Panc1 (cell line): ENCODE measurements at regions not wholly inside any gene's neighbourhood (a gene's known extent, or its start where the extent isn't known, plus 50 kb on each side); places are given as distances from the start of the nearest gene placed in this dataset.

Experiments
- ATAC-seq: fragments of 200-7000 bp; cut with Tn5 transposase; 2 replicates; pipeline ENCODE4 v1.9.1; 2020; ENCODE audit warnings: mild to moderate bottlenecking, moderate library complexity
- BruUV-seq: library from RNA; stranded (reverse); fragments of 400-500 nt; replicated peaks from 2 replicates; lab custom pipeline; 2021; lab: Mats Ljungman, UMichigan
- CTCF ChIA-PET: fragments of 300-600 bp; sonication (Branson Sonifier 250); formaldehyde crosslinking; loops from one replicate; lab custom pipeline; 2022; ENCODE audit warnings: antibody characterized with exemption; lab: Charles Lee
- POLR2A ChIA-PET: fragments of 300-600 bp; sonication (Branson Sonifier 250); formaldehyde crosslinking; loops from one replicate; lab custom pipeline; 2022; ENCODE audit warnings: antibody characterized with exemption; lab: Charles Lee
- DNase-seq: peaks from one replicate; pipeline ENCODE4 v3.0.0-alpha.2; 2010; ENCODE audit warnings: low read depth, low spot score
- H3K27ac ChIP-seq: 2 replicates; pipeline ENCODE4 v1.5.1; 2011; ENCODE audit warnings: mild to moderate bottlenecking, low read length, inconsistent platforms
- H3K27me3 ChIP-seq: fragments of 200-500 bp; sonication (Bioruptor generic); 2 replicates; pipeline ENCODE4 v1.6.0; 2014; ENCODE audit warnings: low read length, inconsistent platforms; ENCODE audit not compliant: control insufficient read depth, insufficient read depth
- H3K36me3 ChIP-seq: fragments of 200-500 bp; sonication (Bioruptor generic); 2 replicates; pipeline ENCODE4 v1.5.1; 2014; ENCODE audit warnings: inconsistent platforms, mild to moderate bottlenecking, low read length, moderate library complexity; ENCODE audit not compliant: control insufficient read depth, insufficient read depth
- H3K4me1 ChIP-seq: 2 replicates; pipeline ENCODE4 v1.5.1; 2011; ENCODE audit warnings: inconsistent platforms, mild to moderate bottlenecking, low read length, moderate library complexity; ENCODE audit not compliant: control insufficient read depth, insufficient read depth
- H3K4me3 ChIP-seq, 2 experiments: 2 replicates each; pipeline ENCODE4 v1.5.1; 2011 to 2012; ENCODE audit warnings: low read depth in 2 of 2, low read length in 2 of 2, mild to moderate bottlenecking in 2 of 2, inconsistent platforms in 1 of 2, moderate library complexity in 1 of 2
- H3K9me3 ChIP-seq: fragments of 200-500 bp; sonication (Bioruptor generic); 2 replicates; pipeline ENCODE4 v1.5.1; 2014; ENCODE audit warnings: low read depth, mild to moderate bottlenecking, inconsistent platforms, low read length, moderate library complexity; ENCODE audit not compliant: control insufficient read depth, insufficient read depth
- POLR2AphosphoS5 ChIP-seq: IDR thresholded peaks from 2 replicates; pipeline ENCODE4 v1.6.1; 2012; ENCODE audit warnings: mild to moderate bottlenecking, low read depth, low read length, moderate library complexity
- SIN3A ChIP-seq: IDR thresholded peaks from 2 replicates; pipeline ENCODE4 v1.6.1; 2012; ENCODE audit warnings: low read depth, mild to moderate bottlenecking, low read length, moderate library complexity, borderline replicate concordance; ENCODE audit not compliant: insufficient read depth
- TCF7L2 ChIP-seq: IDR thresholded peaks from 2 replicates; pipeline ENCODE4 v1.6.1; 2011; ENCODE audit warnings: mild to moderate bottlenecking, low read depth, low read length, inconsistent platforms
- in situ Hi-C: cut with HindIII; loops from 2 replicates; pipeline ENCODE4 v1.10.0; 2016; ENCODE audit warnings: low sequenced_read_pairs, low pct_unique_long_range_greater_than_20kb
- intact Hi-C: fragments of 100-400 bp; cut with micrococcal nuclease; formaldehyde crosslinking; loops from one replicate; pipeline ENCODE4 v1.10.0; 2022; ENCODE audit not compliant: unreplicated experiment
- TF ChIP-seq, protein P1 (sequence below), 2 experiments: IDR thresholded peaks; 2 replicates each; pipeline ENCODE4 v1.6.1; 2011 to 2012; ENCODE audit warnings: low read depth in 2 of 2, control low read depth in 1 of 2, low read length in 1 of 2, mild to moderate bottlenecking in 1 of 2, moderate library complexity in 1 of 2; ENCODE audit not compliant: insufficient read depth in 1 of 2
- TF ChIP-seq, protein P2 (sequence below): fragments of 450-650 bp; IDR thresholded peaks from 2 replicates; pipeline ENCODE4 v1.5.1; 2017; ENCODE audit warnings: mild to moderate bottlenecking

DNA sequence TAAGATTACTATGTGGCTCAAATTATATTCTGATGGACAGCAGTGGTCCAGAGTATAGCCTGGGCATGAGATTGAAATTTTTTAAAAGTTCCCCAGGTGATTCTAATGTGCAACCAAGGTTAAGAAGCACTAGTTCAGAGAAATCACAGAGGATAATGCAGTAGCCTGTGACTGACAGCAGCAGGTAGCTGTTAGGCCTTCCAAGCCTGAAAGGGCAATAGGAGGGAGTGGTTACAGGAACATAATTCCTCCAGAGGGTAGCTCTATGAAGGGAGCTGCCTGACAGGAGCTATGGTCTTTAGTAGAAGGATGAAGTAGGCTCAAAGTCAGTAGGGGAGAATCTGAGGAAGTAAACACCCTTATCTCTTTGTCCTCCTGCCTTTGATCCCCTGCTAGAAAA, 342.9 kb upstream of the PPP2R3A start:
- Histone ChIP-seq H3K4me1 (no peaks in the 10 kb centered on the region), H3K27me3 (no peaks in the 10 kb centered on the region; the same call in 1 of the 2 replicates), H3K27ac (no peak overlapping the region), H3K4me3 (no peak overlapping the region), H3K36me3 (no peaks in the 10 kb centered on the region), H3K9me3 (no peaks in the 10 kb centered on the region)
- in situ Hi-C loops (no loop called here), intact Hi-C loops (no loop called here)
- no TSS peak for BruUV-seq
- POLR2A ChIA-PET: no interaction called here
- DNase-seq (no peak), ATAC-seq (no peak)
- TF ChIP-seq SIN3A: no peak
- no peak for TF ChIP-seq TCF7L2
- CTCF ChIA-PET: no interaction called here

DNA sequence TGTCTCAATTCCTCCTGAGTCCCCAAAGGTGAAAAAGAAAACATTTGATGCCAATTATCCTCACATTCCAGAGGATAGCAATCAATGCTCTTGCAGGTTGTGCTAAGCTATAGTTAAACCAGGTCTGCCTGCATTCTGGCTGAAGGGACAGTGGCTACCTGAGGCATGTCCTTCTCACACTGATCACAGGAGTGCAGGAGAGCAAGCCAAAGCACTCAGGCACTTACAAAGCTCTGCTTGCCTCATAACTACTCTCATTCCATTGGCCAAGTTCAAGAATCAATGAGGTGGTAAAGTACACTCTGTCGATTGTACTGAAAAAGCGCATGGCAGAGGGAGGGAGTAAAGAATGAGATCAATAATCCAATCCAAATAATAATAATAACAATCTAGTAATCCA, 342.0 kb upstream of the PPP2R3A start:
- BruUV-seq: no TSS peak
- TF ChIP-seq TCF7L2 (no peak), SIN3A (no peak), POLR2AphosphoS5 (no peak)
- TF ChIP-seq, protein P1, sequence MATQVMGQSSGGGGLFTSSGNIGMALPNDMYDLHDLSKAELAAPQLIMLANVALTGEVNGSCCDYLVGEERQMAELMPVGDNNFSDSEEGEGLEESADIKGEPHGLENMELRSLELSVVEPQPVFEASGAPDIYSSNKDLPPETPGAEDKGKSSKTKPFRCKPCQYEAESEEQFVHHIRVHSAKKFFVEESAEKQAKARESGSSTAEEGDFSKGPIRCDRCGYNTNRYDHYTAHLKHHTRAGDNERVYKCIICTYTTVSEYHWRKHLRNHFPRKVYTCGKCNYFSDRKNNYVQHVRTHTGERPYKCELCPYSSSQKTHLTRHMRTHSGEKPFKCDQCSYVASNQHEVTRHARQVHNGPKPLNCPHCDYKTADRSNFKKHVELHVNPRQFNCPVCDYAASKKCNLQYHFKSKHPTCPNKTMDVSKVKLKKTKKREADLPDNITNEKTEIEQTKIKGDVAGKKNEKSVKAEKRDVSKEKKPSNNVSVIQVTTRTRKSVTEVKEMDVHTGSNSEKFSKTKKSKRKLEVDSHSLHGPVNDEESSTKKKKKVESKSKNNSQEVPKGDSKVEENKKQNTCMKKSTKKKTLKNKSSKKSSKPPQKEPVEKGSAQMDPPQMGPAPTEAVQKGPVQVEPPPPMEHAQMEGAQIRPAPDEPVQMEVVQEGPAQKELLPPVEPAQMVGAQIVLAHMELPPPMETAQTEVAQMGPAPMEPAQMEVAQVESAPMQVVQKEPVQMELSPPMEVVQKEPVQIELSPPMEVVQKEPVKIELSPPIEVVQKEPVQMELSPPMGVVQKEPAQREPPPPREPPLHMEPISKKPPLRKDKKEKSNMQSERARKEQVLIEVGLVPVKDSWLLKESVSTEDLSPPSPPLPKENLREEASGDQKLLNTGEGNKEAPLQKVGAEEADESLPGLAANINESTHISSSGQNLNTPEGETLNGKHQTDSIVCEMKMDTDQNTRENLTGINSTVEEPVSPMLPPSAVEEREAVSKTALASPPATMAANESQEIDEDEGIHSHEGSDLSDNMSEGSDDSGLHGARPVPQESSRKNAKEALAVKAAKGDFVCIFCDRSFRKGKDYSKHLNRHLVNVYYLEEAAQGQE (IDR thresholded peaks at IDR 0.05; ENCODE audit: insufficient read depth in 1 of 2, low read depth in 2 of 2, low read length in 1 of 2): no peak
- TF ChIP-seq, protein P2, sequence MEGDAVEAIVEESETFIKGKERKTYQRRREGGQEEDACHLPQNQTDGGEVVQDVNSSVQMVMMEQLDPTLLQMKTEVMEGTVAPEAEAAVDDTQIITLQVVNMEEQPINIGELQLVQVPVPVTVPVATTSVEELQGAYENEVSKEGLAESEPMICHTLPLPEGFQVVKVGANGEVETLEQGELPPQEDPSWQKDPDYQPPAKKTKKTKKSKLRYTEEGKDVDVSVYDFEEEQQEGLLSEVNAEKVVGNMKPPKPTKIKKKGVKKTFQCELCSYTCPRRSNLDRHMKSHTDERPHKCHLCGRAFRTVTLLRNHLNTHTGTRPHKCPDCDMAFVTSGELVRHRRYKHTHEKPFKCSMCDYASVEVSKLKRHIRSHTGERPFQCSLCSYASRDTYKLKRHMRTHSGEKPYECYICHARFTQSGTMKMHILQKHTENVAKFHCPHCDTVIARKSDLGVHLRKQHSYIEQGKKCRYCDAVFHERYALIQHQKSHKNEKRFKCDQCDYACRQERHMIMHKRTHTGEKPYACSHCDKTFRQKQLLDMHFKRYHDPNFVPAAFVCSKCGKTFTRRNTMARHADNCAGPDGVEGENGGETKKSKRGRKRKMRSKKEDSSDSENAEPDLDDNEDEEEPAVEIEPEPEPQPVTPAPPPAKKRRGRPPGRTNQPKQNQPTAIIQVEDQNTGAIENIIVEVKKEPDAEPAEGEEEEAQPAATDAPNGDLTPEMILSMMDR: no peak
- Histone ChIP-seq H3K9me3 (no peaks in the 10 kb centered on the region), H3K4me1 (no peaks in the 10 kb centered on the region), H3K27me3 (no peaks in the 10 kb centered on the region; the same call in 1 of the 2 replicates), H3K4me3 (no peak overlapping the region), H3K27ac (no peak overlapping the region), H3K36me3 (no peaks in the 10 kb centered on the region)
- in situ Hi-C loops: no loop called here
- DNase-seq (no peak), ATAC-seq (no peak)
- CTCF ChIA-PET: no interaction called here
- POLR2A ChIA-PET: no interaction called here
- intact Hi-C loops: no loop called here

DNA sequence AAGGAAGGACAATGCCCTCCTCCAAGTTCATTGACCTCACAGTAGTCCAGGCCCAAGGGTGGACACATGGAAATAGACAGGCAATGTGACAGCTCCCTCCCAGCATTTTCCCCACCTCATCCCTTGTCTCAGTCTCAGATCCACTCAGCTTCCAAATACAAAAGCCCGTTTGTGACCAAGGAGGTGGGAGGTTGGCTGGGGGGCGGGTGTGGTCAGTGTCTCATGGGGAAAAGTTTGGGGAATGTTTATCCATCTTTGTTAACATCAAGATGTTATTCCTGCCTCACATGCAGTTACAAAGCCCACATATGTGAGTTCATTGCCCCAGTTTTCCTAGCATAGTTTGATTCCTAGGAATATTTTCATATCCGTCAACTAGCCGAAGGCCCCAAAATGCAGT, 338.5 kb upstream of the PPP2R3A start:
- Histone ChIP-seq H3K4me3 (no peak overlapping the region), H3K4me1 (no peaks in the 10 kb centered on the region), H3K9me3 (no peaks in the 10 kb centered on the region), H3K27me3 (peaks cover 4% of the 10 kb centered on the region; the same call in 1 of the 2 replicates), H3K36me3 (no peaks in the 10 kb centered on the region), H3K27ac (no peak overlapping the region)
- ChIA-PET POLR2A (no interaction called here), CTCF (no interaction called here)
- TF ChIP-seq, protein P1 (IDR thresholded peaks at IDR 0.05; ENCODE audit: insufficient read depth in 1 of 2, low read depth in 2 of 2, low read length in 1 of 2): no peak
- TF ChIP-seq, protein P2: no peak
- TF ChIP-seq SIN3A (no peak), TCF7L2 (no peak), POLR2AphosphoS5 (no peak)
- ATAC-seq (no peak), DNase-seq (no peak)
- in situ Hi-C loops (no loop called here), intact Hi-C loops (no loop called here)
- no TSS peak for BruUV-seq
